GM23338 (cell line): ENCODE measurements at regions not wholly inside any gene's neighbourhood (a gene's known extent, or its start where the extent isn't known, plus 50 kb on each side); places are given as distances from the start of the nearest gene placed in this dataset.

ENCODE experiments used
- ATAC-seq: fragments of 200-7000 bp; cut with Tn5 transposase; 3 replicates; pipeline ENCODE4 v1.9.1; 2020
- DNase-seq: peaks from one replicate; pipeline ENCODE4 v3.0.0-alpha.2; 2015; ENCODE audit warnings: low spot score
- H2AFZ ChIP-seq: fragments of 200-600 bp; sonication (generic); 2 replicates; pipeline ENCODE4 v1.8.0; 2016; ENCODE audit warnings: antibody characterized with exemption, mild to moderate bottlenecking, moderate library complexity
- H3F3A ChIP-seq: fragments of 200-600 bp; sonication (generic); replicated peaks from 2 replicates; pipeline ENCODE4 v1.8.0; 2017; ENCODE audit warnings: antibody characterized with exemption, mixed run types, low read depth
- H3K27ac ChIP-seq: fragments of 200-600 bp; sonication (generic); 2 replicates; pipeline ENCODE4 v1.6.1; 2016; ENCODE audit warnings: low read depth
- H3K27me3 ChIP-seq: fragments of 200-600 bp; sonication (generic); 2 replicates; pipeline ENCODE4 v1.8.0; 2016; ENCODE audit warnings: mild to moderate bottlenecking, mixed run types, moderate library complexity; ENCODE audit not compliant: insufficient read depth
- H3K36me3 ChIP-seq: fragments of 200-600 bp; sonication (generic); 2 replicates; pipeline ENCODE4 v1.8.0; 2016; ENCODE audit warnings: mild to moderate bottlenecking; ENCODE audit not compliant: insufficient read depth
- H3K4me1 ChIP-seq: fragments of 200-600 bp; sonication (generic); 2 replicates; pipeline ENCODE4 v1.8.0; 2016; ENCODE audit warnings: mild to moderate bottlenecking, moderate library complexity; ENCODE audit not compliant: insufficient read depth
- H3K4me2 ChIP-seq: fragments of 200-600 bp; sonication (generic); 2 replicates; pipeline ENCODE4 v1.7.1; 2017; ENCODE audit warnings: mixed run types
- H3K4me3 ChIP-seq: fragments of 200-600 bp; sonication (generic); 2 replicates; pipeline ENCODE4 v1.6.1; 2016; ENCODE audit warnings: mixed run types
- H3K79me2 ChIP-seq: fragments of 200-600 bp; sonication (generic); replicated peaks from 2 replicates; pipeline ENCODE4 v1.8.0; 2017; ENCODE audit warnings: mild to moderate bottlenecking; ENCODE audit not compliant: insufficient read depth
- H3K9me2 ChIP-seq: fragments of 200-600 bp; sonication (generic); 2 replicates; pipeline ENCODE4 v1.8.0; 2017; ENCODE audit not compliant: insufficient read depth
- H4K20me1 ChIP-seq: fragments of 200-600 bp; sonication (generic); replicated peaks from 2 replicates; pipeline ENCODE4 v1.8.0; 2017; ENCODE audit warnings: mild to moderate bottlenecking; ENCODE audit not compliant: insufficient read depth
- H3K27ac Mint-ChIP-seq: 2 replicates; pipeline ENCODE4 v1.8.0; 2020; ENCODE audit warnings: inconsistent platforms, mild to moderate bottlenecking, moderate library complexity, mixed read lengths
- H3K27me3 Mint-ChIP-seq: 3 replicates; pipeline ENCODE4 v1.8.0; 2022; ENCODE audit warnings: low read depth, mild to moderate bottlenecking, moderate library complexity, mixed read lengths, inconsistent platforms; ENCODE audit not compliant: insufficient read depth, poor library complexity
- H3K36me3 Mint-ChIP-seq: 3 replicates; pipeline ENCODE4 v1.8.0; 2021; ENCODE audit warnings: low read depth, mild to moderate bottlenecking, inconsistent platforms, moderate library complexity, mixed read lengths
- H3K4me1 Mint-ChIP-seq: 3 replicates; pipeline ENCODE4 v1.8.0; 2020; ENCODE audit warnings: mild to moderate bottlenecking, inconsistent platforms, mixed read lengths
- H3K4me3 Mint-ChIP-seq: 3 replicates; pipeline ENCODE4 v1.8.0; 2021; ENCODE audit warnings: moderate library complexity, mild to moderate bottlenecking, inconsistent platforms, mixed read lengths
- H3K9me3 Mint-ChIP-seq: 3 replicates; pipeline ENCODE4 v1.8.0; 2020; ENCODE audit warnings: moderate library complexity, mild to moderate bottlenecking, inconsistent platforms, mixed read lengths
- CREB1 ChIP-seq: fragments of 250-450 bp; sonication (Bioruptor Pico); IDR thresholded peaks from 2 replicates; pipeline ENCODE4 v1.5.0; 2020; ENCODE audit warnings: low read depth, mild to moderate bottlenecking, moderate library complexity
- EZH2phosphoT487 ChIP-seq: fragments of 200-600 bp; sonication (generic); IDR thresholded peaks from one replicate; pipeline ENCODE4 v1.8.1; 2018; ENCODE audit warnings: antibody characterized with exemption; ENCODE audit not compliant: unreplicated experiment
- JUNB ChIP-seq: IDR thresholded peaks from one replicate; pipeline ENCODE4 v1.6.1; 2016; ENCODE audit warnings: antibody characterized with exemption; ENCODE audit not compliant: unreplicated experiment
- NANOG ChIP-seq: IDR thresholded peaks from 2 replicates; pipeline ENCODE4 v1.6.1; 2016; ENCODE audit warnings: antibody characterized with exemption, borderline replicate concordance
- POLR2AphosphoS5 ChIP-seq: IDR thresholded peaks from 2 replicates; pipeline ENCODE4 v1.6.1; 2016; ENCODE audit warnings: antibody characterized with exemption, low read depth
- STAT1 ChIP-seq: IDR thresholded peaks from one replicate; pipeline ENCODE4 v1.6.1; 2016; ENCODE audit warnings: antibody characterized with exemption; ENCODE audit not compliant: unreplicated experiment
- ZNF114 ChIP-seq: fragments of 250-450 bp; sonication (Bioruptor Pico); IDR thresholded peaks from 2 replicates; pipeline ENCODE4 v1.5.0; 2020; ENCODE audit warnings: mild to moderate bottlenecking, moderate library complexity
- ZNF331 ChIP-seq: fragments of 250-450 bp; sonication (Bioruptor Pico); IDR thresholded peaks from 2 replicates; pipeline ENCODE4 v1.5.0; 2020; ENCODE audit warnings: low read depth, mild to moderate bottlenecking, moderate library complexity
- TF ChIP-seq, protein P1 (sequence below), 2 experiments: fragments of 200-600 bp in 1 of 2; sonication (generic) in 1 of 2; conservative IDR thresholded peaks; 2 replicates each; pipeline versions ENCODE4 v1.5.1 to v1.6.1; 2016 to 2017; ENCODE audit warnings: antibody characterized with exemption in 2 of 2, low read depth in 2 of 2, mild to moderate bottlenecking in 2 of 2, moderate library complexity in 1 of 2
- TF ChIP-seq, protein P2 (sequence below): IDR thresholded peaks from one replicate; pipeline ENCODE4 v1.6.1; 2018; ENCODE audit warnings: antibody characterized with exemption; ENCODE audit not compliant: unreplicated experiment
- TF ChIP-seq, protein P3 (sequence below): IDR thresholded peaks from 2 replicates; pipeline ENCODE4 v1.6.1; 2016; ENCODE audit warnings: antibody characterized with exemption
- TF ChIP-seq, protein P4 (sequence below): fragments of 250-450 bp; sonication (Bioruptor Pico); IDR thresholded peaks from 2 replicates; pipeline ENCODE4 v1.5.0; 2020; ENCODE audit warnings: mild to moderate bottlenecking, moderate library complexity

DNA sequence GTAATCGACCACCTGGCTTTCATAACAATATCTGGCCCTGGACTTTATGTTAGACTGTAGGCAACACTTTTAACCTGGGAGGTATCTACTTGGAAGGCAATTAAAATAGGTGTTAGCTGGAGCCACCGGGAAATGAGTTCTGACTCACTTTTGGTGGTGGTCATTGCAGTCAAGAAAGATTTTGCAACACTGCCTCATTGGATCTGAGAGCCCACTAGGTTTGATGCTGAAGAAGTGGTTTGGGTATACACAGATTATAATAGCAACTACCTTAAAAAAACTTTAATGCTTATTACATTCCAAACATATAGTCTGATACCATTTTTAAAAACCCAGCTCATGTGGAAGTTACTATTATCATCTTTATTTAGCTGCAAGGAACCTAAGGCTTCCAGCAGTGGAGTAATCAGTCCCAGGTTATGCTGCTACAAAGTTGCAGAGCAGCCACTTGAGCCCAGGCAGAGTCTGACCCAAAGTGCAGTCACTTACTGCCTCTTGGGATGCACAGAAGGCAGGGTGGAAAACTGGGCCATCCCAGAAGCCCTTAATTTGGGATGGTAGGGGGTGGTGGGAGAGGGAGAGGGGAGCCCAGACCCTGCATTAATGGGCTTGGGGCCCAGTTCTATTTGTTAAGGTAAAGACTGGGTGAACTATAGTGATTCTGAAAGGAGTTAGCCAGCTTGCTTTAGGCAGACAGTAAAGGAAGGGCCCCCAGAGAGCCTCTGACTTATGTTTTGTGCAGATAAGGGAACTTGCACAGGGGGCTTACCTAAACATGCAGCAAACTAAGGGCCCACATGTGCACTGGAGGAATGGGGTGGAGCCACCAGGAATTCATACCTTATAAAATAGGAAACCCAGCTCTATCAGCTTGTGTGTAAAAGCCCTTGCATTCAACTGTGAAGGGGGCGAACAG, 149.4 kb downstream of the SNX19 start:
- peaks cover 14% of the 10 kb centered on the region for H3K27me3 Mint-ChIP-seq
- Histone ChIP-seq H4K20me1 (no peaks in the 10 kb centered on the region), H3F3A (no peaks in the 10 kb centered on the region), H3K9me2 (peaks cover 22% of the 10 kb centered on the region), H3K4me2 (no peak overlapping the region), H3K36me3 (no peaks in the 10 kb centered on the region), H3K79me2 (no peaks in the 10 kb centered on the region), H2AFZ (no peak overlapping the region), H3K4me3 (no peak overlapping the region), H3K4me1 (peaks cover 2% of the 10 kb centered on the region), H3K27me3 (no peaks in the 10 kb centered on the region), H3K27ac (no peak overlapping the region)
- peaks cover 3% of the 10 kb centered on the region for H3K4me1 Mint-ChIP-seq
- TF ChIP-seq, protein P1, sequence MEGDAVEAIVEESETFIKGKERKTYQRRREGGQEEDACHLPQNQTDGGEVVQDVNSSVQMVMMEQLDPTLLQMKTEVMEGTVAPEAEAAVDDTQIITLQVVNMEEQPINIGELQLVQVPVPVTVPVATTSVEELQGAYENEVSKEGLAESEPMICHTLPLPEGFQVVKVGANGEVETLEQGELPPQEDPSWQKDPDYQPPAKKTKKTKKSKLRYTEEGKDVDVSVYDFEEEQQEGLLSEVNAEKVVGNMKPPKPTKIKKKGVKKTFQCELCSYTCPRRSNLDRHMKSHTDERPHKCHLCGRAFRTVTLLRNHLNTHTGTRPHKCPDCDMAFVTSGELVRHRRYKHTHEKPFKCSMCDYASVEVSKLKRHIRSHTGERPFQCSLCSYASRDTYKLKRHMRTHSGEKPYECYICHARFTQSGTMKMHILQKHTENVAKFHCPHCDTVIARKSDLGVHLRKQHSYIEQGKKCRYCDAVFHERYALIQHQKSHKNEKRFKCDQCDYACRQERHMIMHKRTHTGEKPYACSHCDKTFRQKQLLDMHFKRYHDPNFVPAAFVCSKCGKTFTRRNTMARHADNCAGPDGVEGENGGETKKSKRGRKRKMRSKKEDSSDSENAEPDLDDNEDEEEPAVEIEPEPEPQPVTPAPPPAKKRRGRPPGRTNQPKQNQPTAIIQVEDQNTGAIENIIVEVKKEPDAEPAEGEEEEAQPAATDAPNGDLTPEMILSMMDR (conservative IDR thresholded peaks at IDR 0.05; ENCODE audit: low read depth in 2 of 2): no peak
- TF ChIP-seq CREB1: no peak
- TF ChIP-seq, protein P2, sequence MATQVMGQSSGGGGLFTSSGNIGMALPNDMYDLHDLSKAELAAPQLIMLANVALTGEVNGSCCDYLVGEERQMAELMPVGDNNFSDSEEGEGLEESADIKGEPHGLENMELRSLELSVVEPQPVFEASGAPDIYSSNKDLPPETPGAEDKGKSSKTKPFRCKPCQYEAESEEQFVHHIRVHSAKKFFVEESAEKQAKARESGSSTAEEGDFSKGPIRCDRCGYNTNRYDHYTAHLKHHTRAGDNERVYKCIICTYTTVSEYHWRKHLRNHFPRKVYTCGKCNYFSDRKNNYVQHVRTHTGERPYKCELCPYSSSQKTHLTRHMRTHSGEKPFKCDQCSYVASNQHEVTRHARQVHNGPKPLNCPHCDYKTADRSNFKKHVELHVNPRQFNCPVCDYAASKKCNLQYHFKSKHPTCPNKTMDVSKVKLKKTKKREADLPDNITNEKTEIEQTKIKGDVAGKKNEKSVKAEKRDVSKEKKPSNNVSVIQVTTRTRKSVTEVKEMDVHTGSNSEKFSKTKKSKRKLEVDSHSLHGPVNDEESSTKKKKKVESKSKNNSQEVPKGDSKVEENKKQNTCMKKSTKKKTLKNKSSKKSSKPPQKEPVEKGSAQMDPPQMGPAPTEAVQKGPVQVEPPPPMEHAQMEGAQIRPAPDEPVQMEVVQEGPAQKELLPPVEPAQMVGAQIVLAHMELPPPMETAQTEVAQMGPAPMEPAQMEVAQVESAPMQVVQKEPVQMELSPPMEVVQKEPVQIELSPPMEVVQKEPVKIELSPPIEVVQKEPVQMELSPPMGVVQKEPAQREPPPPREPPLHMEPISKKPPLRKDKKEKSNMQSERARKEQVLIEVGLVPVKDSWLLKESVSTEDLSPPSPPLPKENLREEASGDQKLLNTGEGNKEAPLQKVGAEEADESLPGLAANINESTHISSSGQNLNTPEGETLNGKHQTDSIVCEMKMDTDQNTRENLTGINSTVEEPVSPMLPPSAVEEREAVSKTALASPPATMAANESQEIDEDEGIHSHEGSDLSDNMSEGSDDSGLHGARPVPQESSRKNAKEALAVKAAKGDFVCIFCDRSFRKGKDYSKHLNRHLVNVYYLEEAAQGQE: no peak
- no peak for TF ChIP-seq JUNB
- TF ChIP-seq, protein P3, sequence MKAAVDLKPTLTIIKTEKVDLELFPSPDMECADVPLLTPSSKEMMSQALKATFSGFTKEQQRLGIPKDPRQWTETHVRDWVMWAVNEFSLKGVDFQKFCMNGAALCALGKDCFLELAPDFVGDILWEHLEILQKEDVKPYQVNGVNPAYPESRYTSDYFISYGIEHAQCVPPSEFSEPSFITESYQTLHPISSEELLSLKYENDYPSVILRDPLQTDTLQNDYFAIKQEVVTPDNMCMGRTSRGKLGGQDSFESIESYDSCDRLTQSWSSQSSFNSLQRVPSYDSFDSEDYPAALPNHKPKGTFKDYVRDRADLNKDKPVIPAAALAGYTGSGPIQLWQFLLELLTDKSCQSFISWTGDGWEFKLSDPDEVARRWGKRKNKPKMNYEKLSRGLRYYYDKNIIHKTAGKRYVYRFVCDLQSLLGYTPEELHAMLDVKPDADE: no peak
- TF ChIP-seq ZNF114: no peak
- TF ChIP-seq EZH2phosphoT487: no peak
- no peak for TF ChIP-seq ZNF331 (CRISPR knock-in tag)
- TF ChIP-seq, protein P4, sequence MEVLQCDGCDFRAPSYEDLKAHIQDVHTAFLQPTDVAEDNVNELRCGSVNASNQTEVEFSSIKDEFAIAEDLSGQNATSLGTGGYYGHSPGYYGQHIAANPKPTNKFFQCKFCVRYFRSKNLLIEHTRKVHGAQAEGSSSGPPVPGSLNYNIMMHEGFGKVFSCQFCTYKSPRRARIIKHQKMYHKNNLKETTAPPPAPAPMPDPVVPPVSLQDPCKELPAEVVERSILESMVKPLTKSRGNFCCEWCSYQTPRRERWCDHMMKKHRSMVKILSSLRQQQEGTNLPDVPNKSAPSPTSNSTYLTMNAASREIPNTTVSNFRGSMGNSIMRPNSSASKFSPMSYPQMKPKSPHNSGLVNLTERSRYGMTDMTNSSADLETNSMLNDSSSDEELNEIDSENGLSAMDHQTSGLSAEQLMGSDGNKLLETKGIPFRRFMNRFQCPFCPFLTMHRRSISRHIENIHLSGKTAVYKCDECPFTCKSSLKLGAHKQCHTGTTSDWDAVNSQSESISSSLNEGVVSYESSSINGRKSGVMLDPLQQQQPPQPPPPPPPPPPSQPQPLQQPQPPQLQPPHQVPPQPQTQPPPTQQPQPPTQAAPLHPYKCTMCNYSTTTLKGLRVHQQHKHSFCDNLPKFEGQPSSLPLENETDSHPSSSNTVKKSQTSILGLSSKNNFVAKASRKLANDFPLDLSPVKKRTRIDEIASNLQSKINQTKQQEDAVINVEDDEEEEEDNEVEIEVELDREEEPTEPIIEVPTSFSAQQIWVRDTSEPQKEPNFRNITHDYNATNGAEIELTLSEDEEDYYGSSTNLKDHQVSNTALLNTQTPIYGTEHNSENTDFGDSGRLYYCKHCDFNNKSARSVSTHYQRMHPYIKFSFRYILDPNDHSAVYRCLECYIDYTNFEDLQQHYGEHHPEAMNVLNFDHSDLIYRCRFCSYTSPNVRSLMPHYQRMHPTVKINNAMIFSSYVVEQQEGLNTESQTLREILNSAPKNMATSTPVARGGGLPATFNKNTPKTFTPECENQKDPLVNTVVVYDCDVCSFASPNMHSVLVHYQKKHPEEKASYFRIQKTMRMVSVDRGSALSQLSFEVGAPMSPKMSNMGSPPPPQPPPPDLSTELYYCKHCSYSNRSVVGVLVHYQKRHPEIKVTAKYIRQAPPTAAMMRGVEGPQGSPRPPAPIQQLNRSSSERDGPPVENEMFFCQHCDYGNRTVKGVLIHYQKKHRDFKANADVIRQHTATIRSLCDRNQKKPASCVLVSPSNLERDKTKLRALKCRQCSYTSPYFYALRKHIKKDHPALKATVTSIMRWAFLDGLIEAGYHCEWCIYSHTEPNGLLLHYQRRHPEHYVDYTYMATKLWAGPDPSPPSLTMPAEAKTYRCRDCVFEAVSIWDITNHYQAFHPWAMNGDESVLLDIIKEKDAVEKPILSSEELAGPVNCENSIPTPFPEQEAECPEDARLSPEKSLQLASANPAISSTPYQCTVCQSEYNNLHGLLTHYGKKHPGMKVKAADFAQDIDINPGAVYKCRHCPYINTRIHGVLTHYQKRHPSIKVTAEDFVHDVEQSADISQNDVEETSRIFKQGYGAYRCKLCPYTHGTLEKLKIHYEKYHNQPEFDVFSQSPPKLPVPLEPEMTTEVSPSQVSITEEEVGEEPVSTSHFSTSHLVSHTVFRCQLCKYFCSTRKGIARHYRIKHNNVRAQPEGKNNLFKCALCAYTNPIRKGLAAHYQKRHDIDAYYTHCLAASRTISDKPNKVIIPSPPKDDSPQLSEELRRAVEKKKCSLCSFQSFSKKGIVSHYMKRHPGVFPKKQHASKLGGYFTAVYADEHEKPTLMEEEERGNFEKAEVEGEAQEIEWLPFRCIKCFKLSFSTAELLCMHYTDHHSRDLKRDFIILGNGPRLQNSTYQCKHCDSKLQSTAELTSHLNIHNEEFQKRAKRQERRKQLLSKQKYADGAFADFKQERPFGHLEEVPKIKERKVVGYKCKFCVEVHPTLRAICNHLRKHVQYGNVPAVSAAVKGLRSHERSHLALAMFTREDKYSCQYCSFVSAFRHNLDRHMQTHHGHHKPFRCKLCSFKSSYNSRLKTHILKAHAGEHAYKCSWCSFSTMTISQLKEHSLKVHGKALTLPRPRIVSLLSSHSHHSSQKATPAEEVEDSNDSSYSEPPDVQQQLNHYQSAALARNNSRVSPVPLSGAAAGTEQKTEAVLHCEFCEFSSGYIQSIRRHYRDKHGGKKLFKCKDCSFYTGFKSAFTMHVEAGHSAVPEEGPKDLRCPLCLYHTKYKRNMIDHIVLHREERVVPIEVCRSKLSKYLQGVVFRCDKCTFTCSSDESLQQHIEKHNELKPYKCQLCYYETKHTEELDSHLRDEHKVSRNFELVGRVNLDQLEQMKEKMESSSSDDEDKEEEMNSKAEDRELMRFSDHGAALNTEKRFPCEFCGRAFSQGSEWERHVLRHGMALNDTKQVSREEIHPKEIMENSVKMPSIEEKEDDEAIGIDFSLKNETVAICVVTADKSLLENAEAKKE (CRISPR knock-in tag): no peak
- TF ChIP-seq NANOG: no peak
- no peak for TF ChIP-seq STAT1
- no peak for TF ChIP-seq POLR2AphosphoS5
- H3K9me3 Mint-ChIP-seq: peaks cover 19% of the 10 kb centered on the region
- ATAC-seq: no peak
- DNase-seq: no peak
- peaks cover 4% of the 10 kb centered on the region; the same call in 1 of the 3 replicates for H3K36me3 Mint-ChIP-seq
- no peak overlapping the region for H3K4me3 Mint-ChIP-seq
- no peak overlapping the region for H3K27ac Mint-ChIP-seq
